GM12875 (cell line): ENCODE measurements at regions not wholly inside any gene's neighbourhood (a gene's known extent, or its start where the extent isn't known, plus 50 kb on each side); places are given as distances from the start of the nearest gene placed in this dataset.

Experiments used
- H3K4me3 ChIP-seq: one replicate; pipeline ENCODE4 v1.5.1; 2011; ENCODE audit warnings: low read depth, low read length, control low read depth
- TF ChIP-seq, protein P1 (sequence below): IDR thresholded peaks from 2 replicates; pipeline ENCODE4 v1.5.1; 2011; ENCODE audit warnings: low read depth, mild to moderate bottlenecking, control low read depth, inconsistent platforms, low read length, moderate library complexity, borderline replicate concordance; ENCODE audit not compliant: insufficient read depth

DNA sequence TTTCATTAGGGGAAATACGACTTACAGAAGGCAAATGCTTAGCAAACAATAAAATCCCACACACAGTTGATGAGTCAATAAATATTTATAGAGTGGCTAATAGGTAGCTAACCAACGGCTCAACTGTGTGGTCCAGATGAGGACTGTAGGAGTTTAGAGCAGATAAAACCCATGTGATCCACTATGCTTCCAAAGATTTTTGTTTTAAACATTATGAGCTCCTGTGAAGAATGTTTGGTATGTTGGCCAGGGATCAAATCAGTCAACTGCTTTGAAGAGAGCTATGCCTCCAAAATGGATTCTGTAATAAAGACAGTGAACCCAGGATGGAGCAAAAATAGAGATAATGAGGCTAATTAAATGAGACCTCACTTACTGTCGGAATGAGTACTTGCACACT, 72.3 kb upstream of the COL11A1 start:
- no peak overlapping the region for H3K4me3 ChIP-seq
- TF ChIP-seq, protein P1, sequence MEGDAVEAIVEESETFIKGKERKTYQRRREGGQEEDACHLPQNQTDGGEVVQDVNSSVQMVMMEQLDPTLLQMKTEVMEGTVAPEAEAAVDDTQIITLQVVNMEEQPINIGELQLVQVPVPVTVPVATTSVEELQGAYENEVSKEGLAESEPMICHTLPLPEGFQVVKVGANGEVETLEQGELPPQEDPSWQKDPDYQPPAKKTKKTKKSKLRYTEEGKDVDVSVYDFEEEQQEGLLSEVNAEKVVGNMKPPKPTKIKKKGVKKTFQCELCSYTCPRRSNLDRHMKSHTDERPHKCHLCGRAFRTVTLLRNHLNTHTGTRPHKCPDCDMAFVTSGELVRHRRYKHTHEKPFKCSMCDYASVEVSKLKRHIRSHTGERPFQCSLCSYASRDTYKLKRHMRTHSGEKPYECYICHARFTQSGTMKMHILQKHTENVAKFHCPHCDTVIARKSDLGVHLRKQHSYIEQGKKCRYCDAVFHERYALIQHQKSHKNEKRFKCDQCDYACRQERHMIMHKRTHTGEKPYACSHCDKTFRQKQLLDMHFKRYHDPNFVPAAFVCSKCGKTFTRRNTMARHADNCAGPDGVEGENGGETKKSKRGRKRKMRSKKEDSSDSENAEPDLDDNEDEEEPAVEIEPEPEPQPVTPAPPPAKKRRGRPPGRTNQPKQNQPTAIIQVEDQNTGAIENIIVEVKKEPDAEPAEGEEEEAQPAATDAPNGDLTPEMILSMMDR: no peak

DNA sequence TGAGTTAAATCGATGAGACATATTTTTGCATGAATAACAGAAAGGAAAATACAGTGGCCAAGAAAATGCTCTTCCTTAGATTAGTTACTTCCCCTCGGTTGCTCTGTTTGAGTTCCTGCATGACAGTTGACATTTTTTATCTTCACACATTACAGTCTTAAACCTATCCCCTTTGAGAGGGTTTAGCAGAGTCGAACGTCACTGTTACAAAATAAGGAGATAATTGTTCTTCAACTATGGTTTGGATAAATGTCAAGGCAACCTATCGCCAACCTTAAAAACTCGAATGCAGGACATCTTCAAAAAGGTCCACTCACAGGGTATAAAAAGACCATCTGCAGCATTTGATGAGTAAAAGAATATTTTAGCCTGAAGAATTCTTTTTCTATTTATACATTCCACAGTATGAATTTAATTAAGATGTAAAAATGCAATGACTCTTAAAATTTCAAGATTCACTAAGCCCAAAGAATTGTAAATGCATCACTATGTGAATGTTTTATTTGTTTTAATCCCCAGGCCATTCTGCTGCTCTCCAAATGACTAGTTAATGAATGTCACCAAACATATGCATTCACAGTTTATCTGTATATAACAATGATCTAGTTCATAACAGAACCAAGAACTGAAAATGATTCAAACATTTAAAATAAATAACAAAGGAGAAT, 68.9 kb upstream of the COL11A1 start:
- TF ChIP-seq, protein P1: no peak

DNA sequence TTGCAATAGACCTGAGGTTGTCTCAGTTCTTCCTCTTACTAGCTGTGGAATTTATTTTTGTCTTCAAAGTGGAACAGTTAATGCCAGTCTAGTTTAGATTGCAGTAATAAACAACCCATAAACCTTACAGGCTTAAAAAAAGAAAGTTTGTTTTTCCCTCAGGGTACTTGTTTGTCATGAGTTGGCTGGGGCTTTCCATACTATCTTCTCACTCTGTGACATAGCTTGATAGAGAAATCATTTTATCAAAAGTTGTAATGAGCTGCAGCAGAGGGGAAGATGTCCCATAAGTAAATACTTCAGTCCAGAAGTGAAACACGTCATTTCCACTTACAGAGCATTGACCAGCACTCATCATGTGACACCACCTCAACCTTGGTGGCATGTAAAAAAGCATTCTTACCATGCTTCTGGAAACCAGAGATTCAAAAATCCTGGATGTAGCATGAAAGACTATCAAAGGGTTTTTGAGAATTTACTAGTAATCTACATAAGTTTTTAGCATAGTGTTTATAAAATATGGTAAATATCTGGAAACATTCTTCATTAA, 62.8 kb upstream of the COL11A1 start:
- TF ChIP-seq, protein P1: no peak
- H3K4me3 ChIP-seq: no peak overlapping the region

More for the DNA sequence above, 68.9 kb upstream of the COL11A1 start:
- no peak overlapping the region for H3K4me3 ChIP-seq

DNA sequence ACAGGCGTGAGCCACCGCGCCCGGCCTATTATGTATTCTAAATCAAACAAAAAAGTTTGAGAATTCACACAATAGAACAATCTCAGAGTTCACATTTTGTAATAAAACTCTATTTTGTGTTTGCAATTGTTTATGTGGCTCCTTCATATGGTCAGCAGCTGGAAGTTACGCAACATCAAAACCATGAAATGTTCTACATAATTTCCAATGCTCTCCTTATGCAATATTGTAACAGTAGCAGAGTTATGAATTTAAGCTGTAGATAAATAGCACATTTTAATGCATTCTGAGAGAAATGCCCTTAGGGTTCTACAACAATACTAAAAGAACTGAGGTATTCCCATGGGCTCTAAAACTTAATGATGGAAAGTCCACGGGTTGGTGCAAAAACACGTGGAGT, 62.3 kb upstream of the COL11A1 start:
- H3K4me3 ChIP-seq: no peak overlapping the region
- TF ChIP-seq, protein P1: no peak

DNA sequence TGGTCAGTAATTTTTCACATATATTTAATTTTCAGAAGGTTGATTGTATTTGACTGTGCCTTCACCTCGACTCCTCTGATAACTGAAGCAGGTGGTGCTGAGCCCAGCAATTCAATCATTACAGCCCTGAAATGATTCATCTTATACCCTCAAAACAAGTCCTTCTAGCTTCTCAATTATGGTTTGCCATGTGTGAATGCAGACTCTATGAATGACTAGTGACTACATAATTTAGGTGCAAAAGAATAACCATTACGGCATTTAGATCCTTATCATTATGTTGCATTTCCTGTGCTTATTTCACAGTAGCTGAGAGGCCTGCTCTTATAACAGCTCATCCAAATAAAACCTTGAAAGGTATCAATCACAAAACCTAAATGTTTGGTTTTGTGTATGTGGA, 54.0 kb upstream of the COL11A1 start:
- TF ChIP-seq, protein P1: no peak
- H3K4me3 ChIP-seq: no peak overlapping the region

DNA sequence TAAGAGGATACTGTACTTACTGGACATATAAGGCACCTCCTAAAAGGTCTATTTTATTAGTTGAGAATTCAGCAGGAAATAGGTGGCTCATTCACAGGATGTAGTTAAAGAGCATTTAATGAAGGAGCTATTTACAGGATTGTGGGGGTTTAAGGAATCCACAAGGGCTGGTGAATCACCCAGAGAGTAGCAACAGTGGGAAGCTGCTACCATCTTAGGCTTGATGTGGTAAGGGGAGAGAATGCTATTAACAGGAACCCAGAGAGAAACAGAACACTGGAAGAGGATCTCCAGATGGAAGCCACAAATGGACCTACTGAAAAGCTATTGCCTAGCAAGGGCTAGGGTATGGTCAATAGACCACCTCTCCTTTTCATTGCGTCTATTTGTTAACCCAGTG, 52.0 kb upstream of the COL11A1 start:
- TF ChIP-seq, protein P1: no peak

More for the DNA sequence above, 52.0 kb upstream of the COL11A1 start:
- no peak overlapping the region for H3K4me3 ChIP-seq
